Glomerular endothelial cell (primary cell): ENCODE measurements at regions not wholly inside any gene's neighbourhood (a gene's known extent, or its start where the extent isn't known, plus 50 kb on each side); places are given as distances from the start of the nearest gene placed in this dataset.

Experiments used
- DNase-seq: peaks from one replicate; pipeline ENCODE4 v3.0.0-alpha.2; 2011; ENCODE audit warnings: low read depth, low spot score; ENCODE audit errors: extremely low read depth

GRCh38 chr19:28948026-28948425 is 264.9 kb downstream of the UQCRFS1 start:
- DNase-seq, result no peak

- DNase-seq, result no peak
Measured at GRCh38 chr19:28943651-28944050, 269.3 kb downstream of the UQCRFS1 start.

- no peak for DNase-seq
Measured at GRCh38 chr19:28941833-28942232, 271.1 kb downstream of the UQCRFS1 start.

GRCh38 chr19:28940751-28941500 is 272.0 kb downstream of the UQCRFS1 start:
- no peak for DNase-seq

- no peak for DNase-seq
Measured at GRCh38 chr19:28939236-28939635, 273.7 kb downstream of the UQCRFS1 start.

GRCh38 chr19:28936001-28936400 is 276.9 kb downstream of the UQCRFS1 start:
- DNase-seq, result no peak

GRCh38 chr19:28934631-28935030 is 278.3 kb downstream of the UQCRFS1 start:
- no peak for DNase-seq

GRCh38 chr19:28933039-28933438 is 279.9 kb downstream of the UQCRFS1 start:
- DNase-seq, result no peak

- no peak for DNase-seq
Measured at GRCh38 chr19:28932446-28932845, 280.5 kb downstream of the UQCRFS1 start.

GRCh38 chr19:28929006-28929405 is 283.9 kb downstream of the UQCRFS1 start:
- DNase-seq, result no peak

GRCh38 chr19:28927456-28927855 is 285.5 kb downstream of the UQCRFS1 start:
- DNase-seq, result no peak

- no peak for DNase-seq
Measured at GRCh38 chr19:28920269-28921066, 292.5 kb downstream of the UQCRFS1 start.

GRCh38 chr19:28917621-28918020 is 295.3 kb downstream of the UQCRFS1 start:
- no peak for DNase-seq

GRCh38 chr19:28915737-28916460 is 297.1 kb downstream of the UQCRFS1 start:
- DNase-seq, result no peak

- no peak for DNase-seq
Measured at GRCh38 chr19:28915202-28915601, 297.7 kb downstream of the UQCRFS1 start.

GRCh38 chr19:28914173-28914572 is 298.8 kb downstream of the UQCRFS1 start:
- DNase-seq, result no peak

GRCh38 chr19:28913626-28914025 is 299.3 kb downstream of the UQCRFS1 start:
- no peak for DNase-seq

- no peak for DNase-seq
Measured at GRCh38 chr19:28908941-28909340, 304.0 kb downstream of the UQCRFS1 start.

- DNase-seq, result no peak
Measured at GRCh38 chr19:28907534-28907933, 305.4 kb downstream of the UQCRFS1 start.

GRCh38 chr19:28905996-28906395 is 307.0 kb downstream of the UQCRFS1 start:
- DNase-seq, result no peak

GRCh38 chr19:28899703-28900102 is 313.2 kb downstream of the UQCRFS1 start:
- DNase-seq, result no peak
